ENCODE measurements at regions not wholly inside any gene's neighbourhood (a gene's known extent, or its start where the extent isn't known, plus 50 kb on each side); places are given as distances from the start of the nearest gene placed in this dataset.
"Not testable (repeated sequence)": the region's sequence is repeated elsewhere in the genome, so short reads cannot be mapped to it uniquely, and the experiment has no call there.

- ATAC-seq (no peak), DNase-seq (ENCODE audit: low spot score) (no peak)
- no peak overlapping the region for H3K27ac Mint-ChIP-seq
- H3K36me3 Mint-ChIP-seq, result peaks cover 12% of the 10 kb centered on the region
- H3K4me3 Mint-ChIP-seq, result no peak overlapping the region
- peaks cover 6% of the 10 kb centered on the region for H3K9me3 Mint-ChIP-seq
- H3K4me1 Mint-ChIP-seq (ENCODE audit: low read depth in 2 of 2), result peaks cover 6 to 8% of the 10 kb centered on the region in 2 donors
- H3K27me3 Mint-ChIP-seq, result peaks cover 6 to 9% of the 10 kb centered on the region in 2 donors
Observed at GRCh38 chr17:37859451-37859850, 64.8 kb upstream of the TBC1D3K start.

GRCh38 chr17:37858391-37858790, 65.8 kb upstream of the TBC1D3K start:
- peaks cover 12% of the 10 kb centered on the region for H3K36me3 Mint-ChIP-seq
- H3K4me1 Mint-ChIP-seq (ENCODE audit: low read depth in 2 of 2), result peaks cover 12 to 14% of the 10 kb centered on the region in 2 donors
- not testable (repeated sequence) for H3K9me3 Mint-ChIP-seq

GRCh38 chr17:37856245-37856644, 68.0 kb upstream of the TBC1D3K start:
- ATAC-seq, result no peak
- H3K4me1 Mint-ChIP-seq (ENCODE audit: low read depth in 2 of 2), result peaks cover 14% of the 10 kb centered on the region in 2 donors

More at GRCh38 chr17:37858391-37858790, 65.8 kb upstream of the TBC1D3K start:
- DNase-seq (ENCODE audit: low spot score); ATAC-seq; H3K27me3 Mint-ChIP-seq; H3K27ac Mint-ChIP-seq; H3K4me3 Mint-ChIP-seq: not testable (repeated sequence)

GRCh38 chr17:37849617-37849972, 74.6 kb upstream of the TBC1D3K start:
- DNase-seq (ENCODE audit: low spot score) (no peak), ATAC-seq (no peak)
- Mint-ChIP-seq H3K27ac (peak overlapping the region; percentile 67 to 78), H3K4me1 (ENCODE audit: low read depth in 2 of 2) (peaks cover 41 to 48% of the 10 kb centered on the region in 2 donors), H3K9me3 (no peaks in the 10 kb centered on the region), H3K4me3 (no peak overlapping the region), H3K27me3 (no peaks in the 10 kb centered on the region), H3K36me3 (no peaks in the 10 kb centered on the region)

More at GRCh38 chr17:37856245-37856644, 68.0 kb upstream of the TBC1D3K start:
- Mint-ChIP-seq H3K27ac (no peak overlapping the region), H3K27me3 (peaks cover 0 to 2% of the 10 kb centered on the region in 2 donors), H3K36me3 (peaks cover 12% of the 10 kb centered on the region), H3K4me3 (no peak overlapping the region), H3K9me3 (peaks cover 6% of the 10 kb centered on the region)
- no peak for DNase-seq (ENCODE audit: low spot score)

GRCh38 chr17:37848690-37849616, 75.3 kb upstream of the TBC1D3K start:
- Mint-ChIP-seq H3K27me3 (no peaks in the 10 kb centered on the region), H3K36me3 (no peaks in the 10 kb centered on the region), H3K4me1 (ENCODE audit: low read depth in 2 of 2) (peaks cover 36 to 47% of the 10 kb centered on the region in 2 donors), H3K9me3 (no peaks in the 10 kb centered on the region), H3K4me3 (peak overlapping the region; percentile 69), H3K27ac (peak overlapping the region; percentile 67 to 78)
- peak; percentile 74 for DNase-seq (ENCODE audit: low spot score)
- peak; percentile 76 to 77 for ATAC-seq

GRCh38 chr17:37847811-37848331, 76.3 kb upstream of the TBC1D3K start:
- DNase-seq (ENCODE audit: low spot score), result peak; percentile 77
- Mint-ChIP-seq H3K27me3 (no peaks in the 10 kb centered on the region), H3K27ac (peak overlapping the region; percentile 67 to 78), H3K36me3 (no peaks in the 10 kb centered on the region), H3K4me1 (ENCODE audit: low read depth in 2 of 2) (peaks cover 35 to 42% of the 10 kb centered on the region in 2 donors), H3K4me3 (peak overlapping the region; percentile 69), H3K9me3 (no peaks in the 10 kb centered on the region)
- ATAC-seq, result peak; percentile 85 to 91

- Mint-ChIP-seq H3K36me3 (no peaks in the 10 kb centered on the region), H3K4me3 (no peak overlapping the region), H3K9me3 (no peaks in the 10 kb centered on the region), H3K4me1 (ENCODE audit: low read depth in 2 of 2) (peaks cover 35 to 42% of the 10 kb centered on the region in 2 donors), H3K27me3 (peaks cover 0 to under 1% of the 10 kb centered on the region in 2 donors), H3K27ac (peak overlapping the region; percentile 67 to 78)
- ATAC-seq (no peak), DNase-seq (ENCODE audit: low spot score) (no peak)
Observed at GRCh38 chr17:37847102-37847501, 77.1 kb upstream of the TBC1D3K start.

- H3K4me1 Mint-ChIP-seq (ENCODE audit: low read depth in 2 of 2), result peaks cover 34 to 36% of the 10 kb centered on the region in 2 donors
- no peaks in the 10 kb centered on the region for H3K36me3 Mint-ChIP-seq
- peak overlapping the region; percentile 32 for H3K4me3 Mint-ChIP-seq
- peak overlapping the region in 1 of 2 donors; percentile 40 for H3K27ac Mint-ChIP-seq
- peaks cover 6 to 8% of the 10 kb centered on the region in 2 donors for H3K27me3 Mint-ChIP-seq
- no peak for ATAC-seq
- H3K9me3 Mint-ChIP-seq, result no peaks in the 10 kb centered on the region
- no peak for DNase-seq (ENCODE audit: low spot score)
Observed at GRCh38 chr17:37844977-37845293, 79.3 kb upstream of the TBC1D3K start.

GRCh38 chr17:37844158-37844976, 79.8 kb upstream of the TBC1D3K start:
- no peaks in the 10 kb centered on the region for H3K36me3 Mint-ChIP-seq
- peak overlapping the region; percentile 32 for H3K4me3 Mint-ChIP-seq
- ATAC-seq (peak; percentile 62 to 71), DNase-seq (ENCODE audit: low spot score) (peak; percentile 74)
- H3K27ac Mint-ChIP-seq, result peak overlapping the region in 1 of 2 donors; percentile 58
- peaks cover 6 to 8% of the 10 kb centered on the region in 2 donors for H3K27me3 Mint-ChIP-seq
- H3K4me1 Mint-ChIP-seq (ENCODE audit: low read depth in 2 of 2), result peaks cover 30 to 33% of the 10 kb centered on the region in 2 donors
- no peaks in the 10 kb centered on the region for H3K9me3 Mint-ChIP-seq

- no peak for ATAC-seq
- Mint-ChIP-seq H3K27ac (peak overlapping the region in 1 of 2 donors; percentile 1), H3K4me3 (no peak overlapping the region), H3K9me3 (no peaks in the 10 kb centered on the region), H3K4me1 (ENCODE audit: low read depth in 2 of 2) (peaks cover 11 to 18% of the 10 kb centered on the region in 2 donors), H3K36me3 (no peaks in the 10 kb centered on the region), H3K27me3 (peaks cover 9 to 14% of the 10 kb centered on the region in 2 donors)
- DNase-seq (ENCODE audit: low spot score), result no peak
Observed at GRCh38 chr17:37842401-37842800, 81.8 kb upstream of the TBC1D3K start.

- DNase-seq (ENCODE audit: low spot score), result no peak
- Mint-ChIP-seq H3K9me3 (no peaks in the 10 kb centered on the region), H3K36me3 (no peaks in the 10 kb centered on the region), H3K27ac (no peak overlapping the region), H3K27me3 (peaks cover 14 to 20% of the 10 kb centered on the region in 2 donors), H3K4me1 (ENCODE audit: low read depth in 2 of 2) (peaks cover 4 to 11% of the 10 kb centered on the region in 2 donors), H3K4me3 (no peak overlapping the region)
- no peak for ATAC-seq
Observed at GRCh38 chr17:37841232-37841631, 83.0 kb upstream of the TBC1D3K start.

GRCh38 chr17:37840576-37840975, 83.6 kb upstream of the TBC1D3K start:
- Mint-ChIP-seq H3K27ac (peak overlapping the region in 1 of 2 donors; percentile 22), H3K9me3 (no peaks in the 10 kb centered on the region), H3K36me3 (no peaks in the 10 kb centered on the region), H3K4me1 (ENCODE audit: low read depth in 2 of 2) (peaks cover 0 to 6% of the 10 kb centered on the region in 2 donors), H3K4me3 (no peak overlapping the region), H3K27me3 (peaks cover 15 to 21% of the 10 kb centered on the region in 2 donors)
- ATAC-seq (no peak), DNase-seq (ENCODE audit: low spot score) (no peak)

- no peaks in the 10 kb centered on the region for H3K36me3 Mint-ChIP-seq
- no peak for ATAC-seq
- no peaks in the 10 kb centered on the region for H3K9me3 Mint-ChIP-seq
Observed at GRCh38 chr17:37839196-37839978, 84.8 kb upstream of the TBC1D3K start.

More at GRCh38 chr17:37839196-37839978, 84.8 kb upstream of the TBC1D3K start:
- no peak overlapping the region for H3K4me3 Mint-ChIP-seq
- peaks cover 15 to 21% of the 10 kb centered on the region in 2 donors for H3K27me3 Mint-ChIP-seq
- no peak for DNase-seq (ENCODE audit: low spot score)
- no peak overlapping the region for H3K27ac Mint-ChIP-seq
- H3K4me1 Mint-ChIP-seq (ENCODE audit: low read depth in 2 of 2), result peaks cover 5 to 8% of the 10 kb centered on the region in 2 donors

Measured in natural killer cell treated with Interleukin-12 subunit alpha and Interleukin-12 subunit beta and Interleukin-15 and Interleukin-18, amount 100 ng/mL, for 72 hours (primary cell).